Occipital lobe (tissue), 1 donor: ENCODE measurements at regions not wholly inside any gene's neighbourhood (a gene's known extent, or its start where the extent isn't known, plus 50 kb on each side); places are given as distances from the start of the nearest gene placed in this dataset.

ENCODE experiments used
- DNase-seq: peaks from one replicate; lab custom pipeline; 2025; lab: John Stamatoyannopoulos, UW

DNA sequence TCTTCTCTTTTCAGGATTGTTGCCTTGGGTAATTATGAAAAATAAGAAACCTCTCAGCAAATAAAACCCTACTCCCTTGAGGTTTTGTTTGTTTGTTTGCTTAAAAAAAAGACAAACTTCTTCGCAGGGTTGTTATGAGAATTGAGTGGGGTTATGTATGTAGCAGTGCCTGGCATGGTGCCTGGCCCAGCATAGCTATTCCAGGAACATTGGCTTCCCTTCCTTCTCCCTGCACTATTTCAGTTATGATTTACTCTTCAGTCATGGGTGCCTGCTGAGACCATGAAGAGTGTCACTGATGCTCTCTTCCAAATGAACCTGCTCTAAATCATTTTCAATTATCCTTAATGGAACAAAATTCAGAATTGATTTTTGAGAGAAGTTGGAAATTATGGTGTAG is 283.5 kb upstream of the ROPN1 start:
- no peak for DNase-seq

DNA sequence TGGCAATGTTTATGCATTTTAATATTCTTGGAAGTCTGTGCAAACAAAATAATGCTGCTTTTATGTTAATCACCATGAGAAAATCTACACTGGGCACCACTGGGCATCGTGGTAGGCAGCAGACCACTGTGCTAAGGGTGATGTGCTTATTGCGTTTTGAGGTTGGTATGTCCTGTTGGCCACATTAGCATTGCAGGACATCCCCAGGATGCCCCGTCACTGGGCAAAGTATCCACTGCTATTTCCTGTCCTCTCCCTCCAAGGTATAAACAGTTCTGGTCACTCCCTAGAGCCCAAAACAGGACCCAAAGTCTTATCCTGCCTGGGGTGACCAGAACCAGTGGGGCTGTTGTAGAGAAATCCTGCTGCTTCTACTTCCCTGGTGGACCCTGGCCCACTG is 284.2 kb upstream of the ROPN1 start:
- no peak for DNase-seq

DNA sequence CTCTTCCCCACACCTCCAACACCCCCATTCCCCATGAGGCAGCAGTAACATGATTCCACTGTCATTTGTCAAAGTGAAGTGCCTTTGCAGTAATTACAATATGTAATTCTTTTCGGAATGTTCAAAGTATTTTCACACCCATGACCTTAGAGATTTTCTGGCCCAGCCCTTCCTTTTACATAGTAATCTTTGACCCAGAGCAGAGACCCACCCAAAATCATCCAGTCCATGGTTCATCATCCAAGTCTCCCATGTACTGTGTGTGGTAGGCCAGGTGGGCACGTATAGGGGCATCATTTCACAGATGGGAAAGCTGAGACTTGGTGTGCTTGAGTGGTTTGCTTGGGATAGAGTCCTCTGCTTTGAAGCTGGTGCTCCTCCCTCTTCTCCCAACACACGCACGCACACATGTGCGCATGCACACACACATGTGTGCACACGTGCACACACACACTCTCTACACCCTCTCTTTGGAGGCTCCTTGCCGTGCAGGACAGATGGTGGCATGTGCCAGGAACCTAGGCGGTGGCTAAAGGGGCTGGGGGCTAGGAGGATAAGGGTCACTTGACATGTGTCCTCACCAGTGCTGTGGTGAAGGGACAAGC is 284.7 kb upstream of the ROPN1 start:
- DNase-seq: no peak

DNA sequence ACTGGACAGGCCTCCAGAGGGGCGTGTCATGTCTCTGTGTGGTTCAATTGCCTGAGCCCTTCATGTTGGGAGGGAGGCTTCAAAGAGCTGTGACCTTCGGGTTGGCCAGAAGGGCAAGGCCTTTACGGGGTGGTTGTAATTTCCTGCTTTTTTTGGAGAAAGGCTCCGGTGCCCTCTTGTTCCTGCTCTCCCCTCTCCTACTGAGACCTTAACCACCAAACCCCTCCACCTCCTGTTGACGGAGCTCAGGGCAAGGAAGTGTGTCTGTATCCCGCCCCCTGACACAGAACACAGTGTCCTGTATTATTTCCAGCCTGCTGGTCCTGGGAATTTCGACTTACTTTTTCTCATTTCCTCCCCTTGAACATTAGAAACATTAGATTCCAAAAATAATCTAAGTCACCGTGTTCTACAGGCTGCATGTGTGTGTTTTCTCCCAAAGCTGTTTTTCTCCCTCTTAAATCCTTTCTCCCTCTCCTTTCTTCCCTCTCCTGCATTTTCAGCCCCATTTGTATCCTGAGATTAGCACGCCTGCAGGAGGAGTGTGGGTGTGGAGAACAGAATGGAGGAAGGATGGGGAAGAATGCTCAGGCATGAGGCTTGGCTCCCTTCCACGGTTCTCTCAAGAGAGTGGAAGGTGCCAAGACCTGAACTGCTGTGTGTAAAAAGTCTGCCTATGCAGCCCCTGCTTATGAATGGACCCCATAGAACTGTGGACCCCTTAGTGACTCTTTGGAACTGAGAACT is 285.4 kb upstream of the ROPN1 start:
- peak; percentile 54 for DNase-seq

DNA sequence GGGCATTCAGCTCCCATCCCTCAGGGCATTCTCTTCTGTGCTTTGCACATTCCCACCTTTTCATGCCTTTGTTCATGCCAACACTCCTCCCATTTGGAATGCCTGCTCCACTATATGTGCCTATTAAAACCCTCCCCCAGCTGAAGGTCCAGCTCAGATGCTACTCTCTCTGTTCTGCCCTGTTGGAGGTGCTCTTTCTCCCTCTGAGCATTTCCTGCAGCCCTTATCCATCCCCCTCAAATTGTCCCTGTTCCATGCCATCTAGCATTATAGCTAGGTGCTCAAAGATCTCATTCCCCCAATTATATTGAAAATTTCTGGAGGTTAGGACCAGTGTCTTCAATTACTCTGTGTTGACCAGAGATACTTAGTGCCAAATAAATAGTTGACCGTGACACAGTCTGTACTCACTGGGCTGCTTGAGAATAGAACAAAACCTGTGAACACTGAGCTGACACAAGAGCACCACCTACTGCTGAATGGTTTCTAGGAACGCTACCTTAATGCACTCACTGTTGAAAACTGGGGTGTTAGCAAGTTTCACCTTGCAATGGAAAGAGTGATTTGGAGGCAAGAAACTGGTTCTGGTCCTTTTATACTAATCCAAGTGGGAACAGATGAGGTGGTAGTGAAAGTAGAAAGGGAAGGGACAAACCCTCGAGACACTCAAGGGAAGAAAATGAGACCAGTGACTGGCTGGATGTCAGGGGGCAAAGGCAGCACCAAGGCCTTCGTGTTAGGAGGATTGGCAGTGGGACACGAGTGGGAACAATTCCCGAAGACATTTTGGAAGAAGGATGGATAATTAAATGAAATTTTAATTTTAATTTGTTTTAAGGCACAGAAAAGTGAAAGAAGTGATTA is 289.8 kb upstream of the ROPN1 start:
- no peak for DNase-seq

DNA sequence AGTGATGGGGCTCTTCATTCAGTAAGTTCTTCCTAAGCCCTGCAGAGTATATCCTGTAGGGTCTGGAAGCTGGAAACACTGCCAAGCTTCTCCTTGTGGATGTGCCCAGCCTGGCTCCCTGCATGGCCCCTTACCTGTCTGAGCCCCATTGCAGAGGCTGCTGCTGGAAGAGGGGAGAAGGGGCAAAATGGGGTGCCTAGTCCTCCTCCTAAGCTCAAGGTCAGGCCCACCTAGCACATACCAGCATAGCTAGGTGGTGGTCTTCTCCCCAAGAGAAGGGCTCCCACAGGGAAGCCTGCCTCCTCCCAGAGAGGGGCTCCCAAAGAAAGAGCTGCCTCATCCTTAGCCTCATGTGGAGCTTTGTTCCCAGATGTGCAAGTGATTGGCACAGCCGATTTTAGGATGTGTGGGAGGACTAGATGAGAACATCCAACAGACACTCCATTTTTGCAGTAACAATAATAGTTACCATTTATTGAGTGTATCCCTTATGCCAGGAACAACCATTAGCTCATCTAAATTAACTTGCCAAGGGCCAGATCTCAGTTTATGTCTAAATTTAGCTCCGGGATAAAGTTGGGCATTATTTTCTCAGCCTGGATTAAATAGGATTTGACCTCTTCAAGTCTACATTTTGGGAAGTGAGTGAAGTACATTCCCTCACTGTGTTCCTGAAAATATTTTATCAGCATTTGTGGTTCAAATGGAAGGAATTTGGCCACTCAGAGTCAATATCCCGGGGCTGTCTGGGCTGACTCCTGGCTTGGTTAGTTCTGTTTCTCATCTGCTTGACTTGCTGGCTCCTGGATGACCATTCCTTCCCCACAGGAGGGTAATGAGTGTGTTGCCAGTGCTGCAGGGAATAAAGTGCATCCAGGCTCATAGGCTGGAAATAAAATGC is 291.1 kb upstream of the ROPN1 start:
- no peak for DNase-seq

DNA sequence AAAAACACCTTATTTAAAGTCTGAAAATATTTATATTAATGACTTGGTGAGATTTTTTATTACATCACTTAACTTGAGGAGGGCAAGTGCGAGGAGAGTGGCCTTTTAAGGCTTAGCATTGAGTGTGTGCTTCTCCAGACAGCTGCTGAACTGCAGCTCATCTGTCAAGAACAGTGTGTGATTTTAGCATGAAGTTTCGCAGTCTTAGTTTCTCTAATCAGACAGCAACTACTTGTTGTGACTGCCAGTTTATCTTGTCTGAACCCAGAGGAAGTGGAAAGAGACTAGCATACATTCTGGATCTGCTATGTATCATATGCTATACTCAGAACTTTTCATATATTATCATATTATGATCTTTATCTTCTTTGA is 291.7 kb upstream of the ROPN1 start:
- no peak for DNase-seq

DNA sequence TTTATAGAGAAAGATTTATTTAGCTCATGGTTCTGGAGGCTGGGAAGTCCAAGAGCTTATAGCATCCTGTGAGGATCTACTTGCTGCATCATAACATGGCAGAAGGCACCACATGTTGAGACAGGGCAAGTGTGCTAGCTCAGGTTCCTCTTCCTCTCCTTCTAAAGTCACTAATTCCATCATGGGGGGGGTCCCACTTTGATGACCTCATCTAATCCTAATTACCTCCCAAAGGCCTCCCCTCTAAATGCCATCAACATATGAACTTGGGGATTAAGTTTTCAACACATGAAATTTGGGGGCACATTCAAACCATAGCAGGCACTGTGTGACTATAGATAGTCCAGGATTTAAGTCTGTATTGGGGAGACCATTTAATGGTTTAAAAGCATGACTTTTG is 297.1 kb upstream of the ROPN1 start:
- DNase-seq: no peak

DNA sequence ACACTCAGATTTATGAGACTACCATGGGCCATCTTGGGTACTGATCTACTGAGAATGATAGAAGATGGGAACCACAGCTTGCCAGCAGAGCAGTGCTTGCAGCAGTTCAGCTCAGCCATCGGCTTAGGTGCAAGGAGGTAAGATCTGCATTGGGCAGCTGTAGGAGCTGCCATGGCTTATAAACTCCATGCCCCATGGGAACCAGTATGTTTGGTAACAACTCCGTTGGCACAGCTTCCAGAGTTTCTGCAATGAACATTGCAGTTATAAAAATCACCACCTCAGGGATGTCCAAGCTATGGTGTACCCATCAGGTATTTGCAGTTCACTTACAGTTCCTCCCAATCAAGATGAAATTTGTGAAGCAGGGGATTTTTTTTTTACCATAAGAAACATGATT is 299.1 kb upstream of the ROPN1 start:
- no peak for DNase-seq

DNA sequence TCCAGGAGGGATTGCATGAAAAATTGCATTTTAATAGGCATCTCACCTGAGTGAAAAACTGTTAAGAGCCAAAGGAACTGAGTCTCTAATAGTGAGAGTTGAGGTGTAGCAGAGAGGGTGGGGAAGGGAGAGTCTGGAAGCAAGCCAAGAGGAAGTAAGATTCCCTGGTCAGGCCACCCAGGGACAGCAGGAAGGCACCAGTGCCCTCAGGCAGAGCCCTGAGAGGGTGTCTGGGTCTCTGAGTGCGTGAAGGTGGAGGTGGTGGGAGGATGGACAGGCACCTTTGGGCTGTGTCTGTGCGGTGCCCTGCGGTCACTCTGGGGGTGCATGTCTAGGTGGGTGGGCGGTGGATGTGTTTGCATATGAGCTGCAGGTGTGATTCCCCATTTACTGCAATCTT is 300.4 kb upstream of the ROPN1 start:
- no peak for DNase-seq

DNA sequence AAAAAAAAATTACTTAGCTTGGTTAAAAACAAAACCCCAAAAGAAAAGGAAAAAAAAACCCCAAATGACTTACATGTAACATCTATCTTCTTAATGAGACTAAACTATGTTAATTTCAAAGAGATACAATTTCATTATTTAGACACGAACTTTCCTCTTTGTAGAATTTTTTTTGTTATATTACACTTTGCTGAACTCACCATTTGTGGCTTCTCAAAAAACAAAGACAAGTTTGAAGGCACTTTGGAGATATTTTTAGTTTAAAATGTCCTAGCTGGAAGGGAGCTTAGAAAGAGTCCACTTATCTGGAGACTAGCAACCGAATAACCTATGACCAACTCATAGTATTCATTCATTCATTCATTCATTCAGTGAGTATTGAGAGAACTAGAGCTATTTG is 301.7 kb upstream of the ROPN1 start:
- no peak for DNase-seq

DNA sequence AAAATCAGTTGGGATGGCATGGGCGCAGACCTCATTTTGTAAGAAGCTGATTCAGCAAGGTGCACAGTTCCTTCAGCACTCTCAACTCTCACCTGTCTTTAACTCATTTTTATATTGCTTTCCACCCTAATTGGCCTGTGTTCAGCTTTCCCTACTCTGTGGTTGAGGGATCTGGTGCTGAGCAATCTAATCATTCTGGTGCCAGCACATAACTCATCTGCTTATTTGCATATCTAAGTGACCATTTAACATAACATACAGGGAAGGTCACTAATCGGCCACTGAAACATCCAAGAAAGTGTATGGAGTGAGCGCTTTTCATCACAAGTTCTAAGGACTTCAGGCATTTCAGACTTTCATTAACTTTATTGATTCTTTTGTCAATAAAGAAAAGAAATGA is 303.4 kb upstream of the ROPN1 start:
- no peak for DNase-seq

DNA sequence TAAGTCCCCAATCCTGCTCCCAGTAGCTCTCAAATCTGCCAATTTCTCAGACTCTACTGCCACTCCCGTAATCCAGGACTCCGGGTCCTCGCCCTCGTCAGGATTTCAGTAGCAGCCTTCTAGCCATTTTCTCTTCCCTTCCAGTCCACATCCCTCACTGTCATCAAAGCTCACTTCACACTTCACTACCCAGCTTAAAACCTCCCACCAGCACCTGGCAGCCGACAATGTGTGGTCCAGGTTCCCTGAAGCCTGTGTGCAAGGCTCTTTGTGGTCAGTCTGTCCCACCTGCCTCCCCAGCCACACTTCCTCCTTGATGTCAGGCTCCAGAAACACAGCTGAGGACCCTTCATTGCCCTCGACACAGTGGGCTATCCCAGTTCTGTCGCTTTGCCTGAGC is 304.5 kb upstream of the ROPN1 start:
- no peak for DNase-seq

DNA sequence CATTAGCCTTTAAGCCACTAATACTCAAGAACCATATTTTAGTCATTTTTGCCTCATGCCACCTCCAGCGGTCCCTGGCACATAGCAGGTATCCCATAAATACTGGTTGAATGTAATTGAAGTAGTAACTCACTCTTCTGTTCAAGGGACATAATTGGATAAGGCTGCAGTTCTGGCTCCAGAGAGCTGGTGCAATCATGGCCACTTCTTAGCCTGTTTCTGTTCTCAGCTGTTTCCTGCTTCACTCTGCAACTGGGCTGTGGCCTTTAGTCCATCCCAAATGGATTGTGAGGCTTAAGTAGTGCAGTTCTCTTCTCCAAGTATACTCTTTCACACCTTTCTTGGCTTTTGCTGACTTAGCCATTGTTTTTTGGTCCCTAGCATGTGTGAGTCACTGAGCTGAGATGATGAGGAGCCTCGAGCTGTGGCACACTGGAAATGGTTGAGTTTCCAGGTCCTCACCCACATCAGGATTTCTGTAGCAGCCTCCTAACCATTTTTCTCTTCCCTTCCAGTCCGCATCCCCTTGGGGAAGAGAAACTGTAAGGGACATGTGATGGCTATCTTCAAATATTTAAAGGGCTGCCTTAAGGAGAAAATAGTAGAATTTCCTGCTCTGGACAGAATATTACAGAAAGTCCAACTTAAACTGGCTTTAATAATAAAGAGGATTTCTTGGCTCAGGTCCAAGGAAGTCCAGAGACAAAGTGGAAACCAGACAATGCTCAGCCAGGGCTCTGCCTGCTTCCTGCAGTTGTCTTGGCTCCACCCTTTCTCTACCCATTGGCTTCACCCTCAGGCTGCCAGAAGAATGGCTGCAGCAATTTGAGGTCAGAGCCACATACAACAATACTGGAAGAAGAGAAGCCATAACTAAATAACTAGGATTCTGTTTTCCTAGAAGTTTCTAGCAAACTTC is 305.4 kb upstream of the ROPN1 start:
- DNase-seq: no peak

DNA sequence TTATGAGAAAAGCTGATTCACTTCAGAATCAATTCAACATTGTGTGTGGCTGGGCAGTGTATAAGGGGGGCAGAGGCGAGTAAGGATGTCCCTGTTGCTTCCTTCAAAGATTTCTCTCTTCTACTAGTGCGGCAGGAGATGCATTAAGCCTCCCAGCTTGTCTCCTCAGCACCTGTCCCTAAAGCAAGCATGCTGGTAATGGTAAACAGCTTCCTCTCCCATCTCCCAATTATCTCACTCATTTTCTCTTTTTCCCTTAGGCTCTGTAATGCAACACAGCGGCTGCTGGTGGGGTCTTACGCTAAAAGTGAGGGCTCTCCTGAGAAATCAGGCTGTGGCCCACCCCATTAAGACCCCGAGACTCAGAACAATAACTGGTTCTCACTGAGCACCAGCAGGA is 306.4 kb upstream of the ROPN1 start:
- DNase-seq: no peak

DNA sequence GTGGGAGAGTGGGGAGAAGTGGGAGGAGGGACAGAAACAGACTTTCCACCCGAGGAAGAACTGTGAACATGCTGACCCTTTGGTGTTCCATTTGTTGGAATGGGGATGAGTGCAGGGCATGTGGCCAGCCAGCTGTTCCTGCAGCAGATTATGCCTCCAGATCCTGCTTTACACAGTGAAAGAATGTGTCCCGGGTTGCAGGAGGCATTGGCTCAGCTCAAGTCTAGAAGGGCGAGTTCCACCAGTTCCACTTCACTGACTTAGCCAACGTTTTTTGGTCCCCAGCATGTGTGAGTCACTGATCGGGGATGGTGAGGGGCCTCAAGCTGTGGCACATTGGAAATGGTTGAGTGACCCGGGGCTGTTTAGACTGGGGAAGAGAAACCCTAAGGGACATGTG is 307.0 kb upstream of the ROPN1 start:
- DNase-seq: no peak

DNA sequence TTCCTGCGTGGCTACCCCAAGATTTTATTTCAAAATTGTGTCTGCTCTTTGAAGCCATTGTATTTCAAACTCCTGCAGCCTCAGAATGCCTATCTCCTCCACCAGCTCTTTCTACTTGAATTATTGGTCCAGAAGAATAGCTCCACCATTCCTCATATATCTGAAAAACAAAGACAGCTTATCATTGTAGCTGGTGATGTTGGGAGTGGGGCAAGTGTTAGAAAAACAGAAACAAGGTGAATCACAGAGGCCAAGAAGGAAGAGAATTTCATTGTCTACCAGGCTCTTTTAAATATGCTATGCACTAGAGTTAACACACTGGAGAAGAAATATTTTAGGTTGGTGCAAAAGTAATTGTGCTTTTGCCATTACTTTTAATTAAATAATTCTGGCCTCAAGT is 307.9 kb upstream of the ROPN1 start:
- no peak for DNase-seq

DNA sequence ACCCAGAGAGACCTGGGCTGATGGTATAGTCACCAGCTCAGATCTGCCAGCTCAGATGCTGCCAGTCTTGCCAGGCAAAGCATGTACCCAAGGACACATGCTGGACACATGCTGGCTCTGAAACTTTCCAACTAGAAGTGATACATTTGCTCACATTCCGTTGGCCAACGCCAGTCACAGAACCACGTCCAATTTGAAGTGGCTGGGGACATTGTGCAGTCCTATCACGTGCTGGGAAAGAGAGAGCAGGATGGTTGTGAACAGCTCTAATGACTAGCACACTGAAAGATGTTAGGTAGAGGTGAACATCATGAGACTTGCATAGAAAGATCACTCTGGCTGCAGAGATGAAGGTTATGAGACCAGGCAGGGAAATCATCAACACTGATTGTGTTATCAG is 308.5 kb upstream of the ROPN1 start:
- DNase-seq: no peak

DNA sequence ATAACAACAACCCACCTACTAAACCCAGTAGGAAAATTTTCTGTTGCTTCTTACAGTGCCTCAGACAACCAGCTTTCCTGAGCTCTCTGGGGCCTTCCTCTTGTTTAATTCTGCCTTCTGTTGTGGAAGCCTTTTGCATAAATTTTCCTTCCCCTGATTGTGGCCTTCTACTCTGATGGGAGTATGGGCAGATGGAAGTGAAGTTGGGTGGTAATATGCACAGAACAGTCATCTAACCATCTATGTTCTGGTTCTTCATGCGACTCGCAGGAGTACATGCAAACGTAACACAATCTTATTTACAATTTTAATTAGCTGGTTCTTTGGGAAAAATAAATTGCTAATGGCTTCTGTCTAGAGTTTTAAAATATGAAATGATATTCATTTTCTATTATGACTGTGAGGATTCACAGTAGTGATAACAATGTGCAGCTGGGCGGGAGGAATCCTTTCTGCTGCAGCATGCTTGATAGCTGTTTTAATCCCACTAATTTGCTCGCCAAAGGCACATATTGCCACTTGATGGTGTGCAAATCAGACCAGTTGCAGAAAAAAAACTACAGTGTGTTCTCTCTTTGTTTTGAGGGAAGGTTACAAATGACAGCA is 311.5 kb upstream of the ROPN1 start:
- DNase-seq: no peak

DNA sequence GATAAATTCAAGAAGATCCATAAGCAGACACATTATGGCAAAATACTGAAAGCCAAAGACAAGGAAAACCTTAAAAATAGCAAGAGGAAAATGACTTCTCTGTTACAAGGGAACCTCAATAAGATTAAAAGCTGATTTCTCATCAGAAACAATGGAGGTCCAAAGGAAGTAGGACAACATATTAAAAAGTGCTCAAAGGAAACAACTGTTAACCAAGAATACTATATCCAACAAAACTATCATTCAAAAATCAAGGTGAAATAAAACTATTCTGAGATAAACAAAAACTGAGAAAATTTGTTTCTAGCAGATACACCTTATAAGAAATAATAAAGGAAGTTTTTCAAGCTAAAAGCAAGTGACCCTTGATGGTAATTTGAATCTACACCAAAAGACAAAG is 314.7 kb upstream of the ROPN1 start:
- no peak for DNase-seq
